ENCODE measurements at regions not wholly inside any gene's neighbourhood (a gene's known extent, or its start where the extent isn't known, plus 50 kb on each side); places are given as distances from the start of the nearest gene placed in this dataset.

DNA sequence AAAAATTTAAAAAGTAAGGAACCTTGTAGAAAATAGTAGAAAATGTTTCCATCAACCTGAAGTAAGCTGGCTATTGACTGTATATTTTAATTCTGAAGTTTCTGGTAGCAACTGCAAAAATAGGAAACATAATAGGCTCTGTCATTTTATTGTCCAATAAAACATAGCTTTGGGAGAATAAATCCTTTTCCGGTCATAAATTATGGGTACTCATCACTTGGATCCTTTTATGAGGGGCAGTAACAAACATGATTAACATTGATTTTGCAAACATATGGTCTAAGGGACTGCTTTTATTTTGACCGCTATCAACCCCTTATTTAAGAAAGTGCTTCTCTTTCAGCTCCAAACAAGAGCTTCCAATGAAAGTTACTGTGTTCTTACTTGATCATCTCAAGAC is 495.9 kb upstream of the ANKRD30A start:
- Histone ChIP-seq H3K9me3 (ENCODE audit: control insufficient read depth, low read length) (no peaks in the 10 kb centered on the region), H3K27ac (ENCODE audit: insufficient read depth, low read length, poor library complexity, severe bottlenecking) (no peak overlapping the region)
- DNase-seq = no peak

GRCh38 chr10:36624551-36625100 is 500.8 kb upstream of the ANKRD30A start:
- no peaks in the 10 kb centered on the region for H3K4me1 ChIP-seq (ENCODE audit: control insufficient read depth, insufficient read depth, low read length, poor library complexity, severe bottlenecking)
- no peak overlapping the region for H3K27ac ChIP-seq (ENCODE audit: insufficient read depth, low read length, poor library complexity, severe bottlenecking)
- H3K9me3 ChIP-seq (ENCODE audit: control insufficient read depth, low read length) = no peaks in the 10 kb centered on the region
- DNase-seq = no peak
- H3K4me3 ChIP-seq (ENCODE audit: insufficient read depth, low read depth, low read length, poor library complexity, severe bottlenecking) = no peak overlapping the region
- no peaks in the 10 kb centered on the region for H3K27me3 ChIP-seq (replicated peaks; ENCODE audit: control insufficient read depth, insufficient read depth, low read length, poor library complexity, severe bottlenecking)
- H3K36me3 ChIP-seq (ENCODE audit: control insufficient read depth, insufficient read depth, low read length) = no peaks in the 10 kb centered on the region

More for the DNA sequence above, 495.9 kb upstream of the ANKRD30A start:
- H3K4me1 ChIP-seq (ENCODE audit: control insufficient read depth, insufficient read depth, low read length, poor library complexity, severe bottlenecking) = no peaks in the 10 kb centered on the region
- H3K4me3 ChIP-seq (ENCODE audit: insufficient read depth, low read depth, low read length, poor library complexity, severe bottlenecking) = no peak overlapping the region
- H3K27me3 ChIP-seq (replicated peaks; ENCODE audit: control insufficient read depth, insufficient read depth, low read length, poor library complexity, severe bottlenecking) = no peaks in the 10 kb centered on the region
- H3K36me3 ChIP-seq (ENCODE audit: control insufficient read depth, insufficient read depth, low read length) = no peaks in the 10 kb centered on the region

- H3K4me1 ChIP-seq (ENCODE audit: control insufficient read depth, insufficient read depth, low read length, poor library complexity, severe bottlenecking) = no peaks in the 10 kb centered on the region
- H3K4me3 ChIP-seq (ENCODE audit: insufficient read depth, low read depth, low read length, poor library complexity, severe bottlenecking) = no peak overlapping the region
- no peaks in the 10 kb centered on the region for H3K9me3 ChIP-seq (ENCODE audit: control insufficient read depth, low read length)
- no peaks in the 10 kb centered on the region for H3K36me3 ChIP-seq (ENCODE audit: control insufficient read depth, insufficient read depth, low read length)
- no peaks in the 10 kb centered on the region for H3K27me3 ChIP-seq (replicated peaks; ENCODE audit: control insufficient read depth, insufficient read depth, low read length, poor library complexity, severe bottlenecking)
- H3K27ac ChIP-seq (ENCODE audit: insufficient read depth, low read length, poor library complexity, severe bottlenecking) = no peak overlapping the region
- DNase-seq = no peak
These were observed 504.1 kb upstream of the ANKRD30A start for GRCh38 chr10:36621346-36621745.

GRCh38 chr10:36612436-36612835 is 513.0 kb upstream of the ANKRD30A start:
- Histone ChIP-seq H3K4me3 (ENCODE audit: insufficient read depth, low read depth, low read length, poor library complexity, severe bottlenecking) (no peak overlapping the region), H3K27me3 (replicated peaks; ENCODE audit: control insufficient read depth, insufficient read depth, low read length, poor library complexity, severe bottlenecking) (no peaks in the 10 kb centered on the region), H3K36me3 (ENCODE audit: control insufficient read depth, insufficient read depth, low read length) (no peaks in the 10 kb centered on the region), H3K9me3 (ENCODE audit: control insufficient read depth, low read length) (no peaks in the 10 kb centered on the region), H3K27ac (ENCODE audit: insufficient read depth, low read length, poor library complexity, severe bottlenecking) (no peak overlapping the region), H3K4me1 (ENCODE audit: control insufficient read depth, insufficient read depth, low read length, poor library complexity, severe bottlenecking) (no peaks in the 10 kb centered on the region)
- no peak for DNase-seq

GRCh38 chr10:36608866-36609265 is 516.5 kb upstream of the ANKRD30A start:
- Histone ChIP-seq H3K4me1 (ENCODE audit: control insufficient read depth, insufficient read depth, low read length, poor library complexity, severe bottlenecking) (no peaks in the 10 kb centered on the region), H3K9me3 (ENCODE audit: control insufficient read depth, low read length) (no peaks in the 10 kb centered on the region), H3K27me3 (replicated peaks; ENCODE audit: control insufficient read depth, insufficient read depth, low read length, poor library complexity, severe bottlenecking) (no peaks in the 10 kb centered on the region), H3K4me3 (ENCODE audit: insufficient read depth, low read depth, low read length, poor library complexity, severe bottlenecking) (no peak overlapping the region), H3K27ac (ENCODE audit: insufficient read depth, low read length, poor library complexity, severe bottlenecking) (no peak overlapping the region), H3K36me3 (ENCODE audit: control insufficient read depth, insufficient read depth, low read length) (no peaks in the 10 kb centered on the region)
- DNase-seq = no peak

- Histone ChIP-seq H3K27me3 (replicated peaks; ENCODE audit: control insufficient read depth, insufficient read depth, low read length, poor library complexity, severe bottlenecking) (no peaks in the 10 kb centered on the region), H3K4me3 (ENCODE audit: insufficient read depth, low read depth, low read length, poor library complexity, severe bottlenecking) (no peak overlapping the region), H3K9me3 (ENCODE audit: control insufficient read depth, low read length) (no peaks in the 10 kb centered on the region), H3K4me1 (ENCODE audit: control insufficient read depth, insufficient read depth, low read length, poor library complexity, severe bottlenecking) (no peaks in the 10 kb centered on the region), H3K27ac (ENCODE audit: insufficient read depth, low read length, poor library complexity, severe bottlenecking) (no peak overlapping the region), H3K36me3 (ENCODE audit: control insufficient read depth, insufficient read depth, low read length) (no peaks in the 10 kb centered on the region)
- DNase-seq = no peak
These were observed 517.1 kb upstream of the ANKRD30A start for GRCh38 chr10:36608251-36608650.

- no peaks in the 10 kb centered on the region for H3K4me1 ChIP-seq (ENCODE audit: control insufficient read depth, insufficient read depth, low read length, poor library complexity, severe bottlenecking)
- H3K4me3 ChIP-seq (ENCODE audit: insufficient read depth, low read depth, low read length, poor library complexity, severe bottlenecking) = no peak overlapping the region
- H3K27me3 ChIP-seq (replicated peaks; ENCODE audit: control insufficient read depth, insufficient read depth, low read length, poor library complexity, severe bottlenecking) = no peaks in the 10 kb centered on the region
- H3K36me3 ChIP-seq (ENCODE audit: control insufficient read depth, insufficient read depth, low read length) = no peaks in the 10 kb centered on the region
- DNase-seq = no peak
- no peaks in the 10 kb centered on the region for H3K9me3 ChIP-seq (ENCODE audit: control insufficient read depth, low read length)
- no peak overlapping the region for H3K27ac ChIP-seq (ENCODE audit: insufficient read depth, low read length, poor library complexity, severe bottlenecking)
These were observed 519.1 kb upstream of the ANKRD30A start for GRCh38 chr10:36606234-36606839.

GRCh38 chr10:36604316-36604715 is 521.1 kb upstream of the ANKRD30A start:
- H3K4me1 ChIP-seq (ENCODE audit: control insufficient read depth, insufficient read depth, low read length, poor library complexity, severe bottlenecking) = no peaks in the 10 kb centered on the region
- H3K4me3 ChIP-seq (ENCODE audit: insufficient read depth, low read depth, low read length, poor library complexity, severe bottlenecking) = no peak overlapping the region
- DNase-seq = no peak
- H3K9me3 ChIP-seq (ENCODE audit: control insufficient read depth, low read length) = no peaks in the 10 kb centered on the region
- H3K27me3 ChIP-seq (replicated peaks; ENCODE audit: control insufficient read depth, insufficient read depth, low read length, poor library complexity, severe bottlenecking) = no peaks in the 10 kb centered on the region
- H3K36me3 ChIP-seq (ENCODE audit: control insufficient read depth, insufficient read depth, low read length) = no peaks in the 10 kb centered on the region
- no peak overlapping the region for H3K27ac ChIP-seq (ENCODE audit: insufficient read depth, low read length, poor library complexity, severe bottlenecking)

DNA sequence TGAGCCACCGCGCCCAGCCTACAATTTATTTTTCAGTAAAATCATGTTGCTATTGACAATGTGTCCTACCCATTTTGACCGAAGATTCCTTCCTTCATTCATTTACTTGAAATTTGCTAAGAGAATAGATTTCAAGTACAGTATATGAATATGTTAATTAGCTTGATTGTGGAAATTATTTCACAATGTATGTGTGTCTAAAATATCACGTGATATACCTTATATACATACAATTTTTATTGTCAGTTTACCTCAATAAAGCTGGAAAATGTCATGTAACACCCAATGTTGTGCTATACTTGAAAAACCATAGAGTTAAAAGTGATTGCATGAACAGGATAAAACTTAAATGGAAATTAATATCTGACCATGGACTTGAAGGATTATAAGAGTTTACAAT is 521.7 kb upstream of the ANKRD30A start:
- Histone ChIP-seq H3K4me1 (ENCODE audit: control insufficient read depth, insufficient read depth, low read length, poor library complexity, severe bottlenecking) (no peaks in the 10 kb centered on the region), H3K27me3 (replicated peaks; ENCODE audit: control insufficient read depth, insufficient read depth, low read length, poor library complexity, severe bottlenecking) (no peaks in the 10 kb centered on the region), H3K9me3 (ENCODE audit: control insufficient read depth, low read length) (no peaks in the 10 kb centered on the region), H3K4me3 (ENCODE audit: insufficient read depth, low read depth, low read length, poor library complexity, severe bottlenecking) (no peak overlapping the region), H3K27ac (ENCODE audit: insufficient read depth, low read length, poor library complexity, severe bottlenecking) (no peak overlapping the region), H3K36me3 (ENCODE audit: control insufficient read depth, insufficient read depth, low read length) (no peaks in the 10 kb centered on the region)
- no peak for DNase-seq

GRCh38 chr10:36602374-36602773 is 523.0 kb upstream of the ANKRD30A start:
- H3K27ac ChIP-seq (ENCODE audit: insufficient read depth, low read length, poor library complexity, severe bottlenecking) = no peak overlapping the region
- no peaks in the 10 kb centered on the region for H3K4me1 ChIP-seq (ENCODE audit: control insufficient read depth, insufficient read depth, low read length, poor library complexity, severe bottlenecking)
- no peaks in the 10 kb centered on the region for H3K36me3 ChIP-seq (ENCODE audit: control insufficient read depth, insufficient read depth, low read length)
- no peaks in the 10 kb centered on the region for H3K27me3 ChIP-seq (replicated peaks; ENCODE audit: control insufficient read depth, insufficient read depth, low read length, poor library complexity, severe bottlenecking)
- no peak for DNase-seq
- no peaks in the 10 kb centered on the region for H3K9me3 ChIP-seq (ENCODE audit: control insufficient read depth, low read length)
- H3K4me3 ChIP-seq (ENCODE audit: insufficient read depth, low read depth, low read length, poor library complexity, severe bottlenecking) = no peak overlapping the region

All from effector memory CD4-positive, alpha-beta T cell (primary cell).